HEK293 (cell line): ENCODE measurements at regions not wholly inside any gene's neighbourhood (a gene's known extent, or its start where the extent isn't known, plus 50 kb on each side); places are given as distances from the start of the nearest gene placed in this dataset.

Source experiments
- CTCF ChIA-PET: fragments of 350-600 bp; formaldehyde crosslinking; extraction: SDS; loops from one replicate; lab custom pipeline; 2021; ENCODE audit warnings: antibody characterized with exemption; lab: Yijun Ruan, JAX
- POLR2A ChIA-PET: fragments of 300-600 bp; formaldehyde crosslinking; extraction: SDS; loops from one replicate; lab custom pipeline; 2020; ENCODE audit warnings: antibody characterized with exemption, inconsistent platforms; lab: Yijun Ruan, JAX
- H3K27ac ChIP-seq: fragments of 200-500 bp; sonication (Bioruptor generic); 2 replicates; pipeline ENCODE4 v1.5.1; 2014; ENCODE audit warnings: low read depth, low read length, control low read depth, inconsistent platforms; ENCODE audit errors: extremely low read depth
- H3K36me3 ChIP-seq, 2 experiments: fragments of 200-500 bp in 1 of 2; sonication (Bioruptor generic) in 1 of 2; 1 replicate in 1 of 2; 2 replicates in 1 of 2; pipeline ENCODE4 v1.5.1; 2014 to 2017; ENCODE audit warnings: inconsistent platforms in 2 of 2, low read length in 2 of 2; ENCODE audit not compliant: control insufficient read depth in 2 of 2, insufficient read depth in 1 of 2
- H3K4me1 ChIP-seq: fragments of 200-500 bp; sonication (Bioruptor generic); 2 replicates; pipeline ENCODE4 v1.5.1; 2014; ENCODE audit warnings: mild to moderate bottlenecking, low read length, inconsistent platforms; ENCODE audit not compliant: control insufficient read depth, insufficient read depth
- H3K4me3 ChIP-seq: 2 replicates; pipeline ENCODE4 v1.5.1; 2011; ENCODE audit warnings: low read depth, mild to moderate bottlenecking, control low read depth, low read length, moderate library complexity
- H3K9me3 ChIP-seq: fragments of 200-500 bp; sonication (Bioruptor generic); 2 replicates; pipeline ENCODE4 v1.5.1; 2014; ENCODE audit warnings: low read depth, low read length, inconsistent platforms; ENCODE audit not compliant: control insufficient read depth, insufficient read depth
- GLI2 ChIP-seq: fragments of 450-650 bp; formaldehyde crosslinking; IDR thresholded peaks from 2 replicates; pipeline ENCODE4; 2017; ENCODE audit warnings: missing biosample characterization, missing genetic modification characterization, low read depth, borderline replicate concordance
- HOXA7 ChIP-seq: sonication (generic); formaldehyde crosslinking; IDR thresholded peaks from 2 replicates; pipeline ENCODE4 v1.8.1; 2022; ENCODE audit warnings: missing genetic modification reagents, borderline replicate concordance
- KLF1 ChIP-seq: fragments of 450-650 bp; formaldehyde crosslinking; IDR thresholded peaks from 2 replicates; pipeline ENCODE4 v1.5.1; 2016; ENCODE audit warnings: missing biosample characterization, missing genetic modification characterization
- MEIS1 ChIP-seq: sonication (generic); formaldehyde crosslinking; IDR thresholded peaks from 2 replicates; pipeline ENCODE4 v1.8.1; 2022; ENCODE audit warnings: missing genetic modification reagents, mild to moderate bottlenecking, borderline replicate concordance
- SP7 ChIP-seq: fragments of 450-650 bp; formaldehyde crosslinking; IDR thresholded peaks from 2 replicates; pipeline ENCODE4 v1.5.1; 2016; ENCODE audit warnings: missing biosample characterization, missing genetic modification characterization
- ZNF10 ChIP-seq: fragments of 450-650 bp; formaldehyde crosslinking; IDR thresholded peaks from 2 replicates; pipeline ENCODE4 v1.5.1; 2017; ENCODE audit warnings: missing biosample characterization, missing genetic modification characterization
- ZNF138 ChIP-seq: fragments of 450-650 bp; formaldehyde crosslinking; IDR thresholded peaks from 2 replicates; pipeline ENCODE4 v1.5.1; 2016; ENCODE audit warnings: missing biosample characterization, missing genetic modification characterization, borderline replicate concordance
- ZNF514 ChIP-seq: fragments of 450-650 bp; formaldehyde crosslinking; IDR thresholded peaks from 2 replicates; pipeline ENCODE4 v1.5.1; 2016; ENCODE audit warnings: missing biosample characterization, missing genetic modification characterization
- ZNF654 ChIP-seq: fragments of 450-650 bp; formaldehyde crosslinking; IDR thresholded peaks from 2 replicates; pipeline ENCODE4 v1.5.1; 2016; ENCODE audit warnings: low read depth, missing biosample characterization, missing genetic modification characterization
- ZNF76 ChIP-seq: fragments of 450-650 bp; formaldehyde crosslinking; IDR thresholded peaks from 2 replicates; pipeline ENCODE4; 2016; ENCODE audit warnings: low read depth, missing biosample characterization, missing genetic modification characterization, borderline replicate concordance
- ZNF792 ChIP-seq: fragments of 450-650 bp; formaldehyde crosslinking; IDR thresholded peaks from 2 replicates; pipeline ENCODE4 v1.5.1; 2016; ENCODE audit warnings: missing biosample characterization, missing genetic modification characterization
- TF ChIP-seq, protein P1 (sequence below): fragments of 450-650 bp; formaldehyde crosslinking; IDR thresholded peaks from 2 replicates; pipeline ENCODE4 v1.5.1; 2016; ENCODE audit warnings: missing biosample characterization, missing genetic modification characterization
- TF ChIP-seq, protein P2 (sequence below): fragments of 450-650 bp; formaldehyde crosslinking; IDR thresholded peaks from 2 replicates; pipeline ENCODE4 v1.5.1; 2017; ENCODE audit warnings: missing biosample characterization, missing genetic modification characterization
- TF ChIP-seq, protein P3 (sequence below): fragments of 450-650 bp; formaldehyde crosslinking; IDR thresholded peaks from 2 replicates; pipeline ENCODE4 v1.5.1; 2016; ENCODE audit warnings: missing biosample characterization, missing genetic modification characterization
- TF ChIP-seq, protein P4 (sequence below): fragments of 450-650 bp; formaldehyde crosslinking; IDR thresholded peaks from 2 replicates; pipeline ENCODE4 v1.5.1; 2016; ENCODE audit warnings: missing biosample characterization, missing genetic modification characterization

DNA sequence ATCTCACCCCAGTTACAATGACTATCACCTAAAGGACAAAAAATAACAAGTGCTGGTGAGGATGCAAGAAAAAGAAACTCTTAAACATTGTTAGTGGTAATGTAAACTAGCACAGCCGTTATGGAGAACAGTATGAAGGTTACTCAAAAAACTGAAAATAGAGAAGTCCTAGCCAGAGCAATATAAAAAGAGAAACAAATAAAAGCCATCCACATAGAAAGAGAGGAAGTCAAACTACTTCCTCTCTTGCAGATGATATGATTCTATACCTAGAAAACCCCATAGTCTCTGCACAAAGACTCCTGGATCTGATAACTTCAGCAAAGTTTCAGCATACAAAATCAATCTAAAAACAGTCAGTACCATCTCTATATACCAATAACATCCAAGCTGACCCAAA, 221.5 kb upstream of the FAM174A start:
- POLR2A ChIA-PET = no interaction called here
- Histone ChIP-seq H3K4me3 (no peak overlapping the region), H3K27ac (no peak overlapping the region), H3K36me3 (no peaks in the 10 kb centered on the region), H3K9me3 (no peaks in the 10 kb centered on the region), H3K4me1 (no peaks in the 10 kb centered on the region)
- CTCF ChIA-PET = no interaction called here
- TF ChIP-seq HOXA7 (CRISPR knock-in tag) = no peak
- TF ChIP-seq ZNF138 (tag by site-specific recombination) = no peak
- TF ChIP-seq MEIS1 = no peak
- no peak for TF ChIP-seq ZNF76
- TF ChIP-seq GLI2 (tag by site-specific recombination) = no peak
- no peak for TF ChIP-seq ZNF10
- no peak for TF ChIP-seq SP7 (tag by site-specific recombination)

DNA sequence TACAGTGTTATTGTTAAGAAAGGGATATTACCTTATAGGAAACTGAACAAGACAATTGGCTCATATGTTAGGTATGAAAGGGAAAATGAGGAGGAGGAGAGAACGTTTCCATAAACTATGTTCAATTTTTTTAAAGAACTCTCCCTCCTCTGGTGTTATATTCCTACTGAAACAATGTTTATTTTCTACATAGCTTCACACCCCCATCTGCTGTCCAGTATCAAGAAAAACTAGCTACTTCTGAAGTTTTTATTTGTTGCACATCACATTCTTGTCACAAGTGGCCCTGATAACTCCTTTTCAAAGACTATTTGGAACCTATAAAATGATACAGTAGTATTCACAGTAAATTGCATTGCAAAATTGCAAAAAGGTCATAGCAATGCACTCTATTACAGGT, 223.4 kb upstream of the FAM174A start:
- POLR2A ChIA-PET = no interaction called here
- TF ChIP-seq, protein P1, sequence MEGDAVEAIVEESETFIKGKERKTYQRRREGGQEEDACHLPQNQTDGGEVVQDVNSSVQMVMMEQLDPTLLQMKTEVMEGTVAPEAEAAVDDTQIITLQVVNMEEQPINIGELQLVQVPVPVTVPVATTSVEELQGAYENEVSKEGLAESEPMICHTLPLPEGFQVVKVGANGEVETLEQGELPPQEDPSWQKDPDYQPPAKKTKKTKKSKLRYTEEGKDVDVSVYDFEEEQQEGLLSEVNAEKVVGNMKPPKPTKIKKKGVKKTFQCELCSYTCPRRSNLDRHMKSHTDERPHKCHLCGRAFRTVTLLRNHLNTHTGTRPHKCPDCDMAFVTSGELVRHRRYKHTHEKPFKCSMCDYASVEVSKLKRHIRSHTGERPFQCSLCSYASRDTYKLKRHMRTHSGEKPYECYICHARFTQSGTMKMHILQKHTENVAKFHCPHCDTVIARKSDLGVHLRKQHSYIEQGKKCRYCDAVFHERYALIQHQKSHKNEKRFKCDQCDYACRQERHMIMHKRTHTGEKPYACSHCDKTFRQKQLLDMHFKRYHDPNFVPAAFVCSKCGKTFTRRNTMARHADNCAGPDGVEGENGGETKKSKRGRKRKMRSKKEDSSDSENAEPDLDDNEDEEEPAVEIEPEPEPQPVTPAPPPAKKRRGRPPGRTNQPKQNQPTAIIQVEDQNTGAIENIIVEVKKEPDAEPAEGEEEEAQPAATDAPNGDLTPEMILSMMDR = peak; percentile 25; the same call in 1 of the 2 replicates
- TF ChIP-seq HOXA7 (CRISPR knock-in tag) (no peak), ZNF654 (peak; percentile 8; the same call in 1 of the 2 replicates)
- TF ChIP-seq, all 188 proteins: peak for 2
- Histone ChIP-seq H3K4me1 (no peaks in the 10 kb centered on the region), H3K4me3 (no peak overlapping the region), H3K27ac (no peak overlapping the region), H3K36me3 (no peaks in the 10 kb centered on the region), H3K9me3 (no peaks in the 10 kb centered on the region)
- CTCF ChIA-PET = interaction anchor here (1.0 kb wide), 1 partner anchor 124 kb away, joined by 3 read pairs; no protein-coding TSS in a partner anchor

DNA sequence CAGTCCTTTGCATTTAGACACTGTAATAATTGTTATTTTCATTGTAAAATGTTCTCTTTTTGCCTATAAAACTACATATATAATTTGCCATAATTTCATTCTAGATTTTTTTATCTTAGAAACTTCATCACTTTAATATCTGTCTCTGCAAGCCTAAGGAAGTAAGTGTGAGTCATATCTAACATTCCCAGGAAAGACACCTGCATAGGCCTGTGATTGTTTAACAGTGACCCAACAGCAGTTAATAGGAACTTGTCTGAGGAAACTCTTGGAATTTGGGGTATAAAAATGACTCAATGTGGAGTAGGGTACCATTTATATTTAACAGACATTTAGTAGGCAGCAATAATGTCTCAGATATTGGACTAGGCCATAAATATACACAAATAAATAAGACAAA, 229.2 kb upstream of the FAM174A start:
- no peaks in the 10 kb centered on the region for H3K36me3 ChIP-seq
- ChIA-PET POLR2A (no interaction called here), CTCF (no interaction called here)
- no peaks in the 10 kb centered on the region for H3K4me1 ChIP-seq
- H3K27ac ChIP-seq = no peak overlapping the region
- no peak for TF ChIP-seq ZNF792 (tag by site-specific recombination)
- TF ChIP-seq, protein P2, sequence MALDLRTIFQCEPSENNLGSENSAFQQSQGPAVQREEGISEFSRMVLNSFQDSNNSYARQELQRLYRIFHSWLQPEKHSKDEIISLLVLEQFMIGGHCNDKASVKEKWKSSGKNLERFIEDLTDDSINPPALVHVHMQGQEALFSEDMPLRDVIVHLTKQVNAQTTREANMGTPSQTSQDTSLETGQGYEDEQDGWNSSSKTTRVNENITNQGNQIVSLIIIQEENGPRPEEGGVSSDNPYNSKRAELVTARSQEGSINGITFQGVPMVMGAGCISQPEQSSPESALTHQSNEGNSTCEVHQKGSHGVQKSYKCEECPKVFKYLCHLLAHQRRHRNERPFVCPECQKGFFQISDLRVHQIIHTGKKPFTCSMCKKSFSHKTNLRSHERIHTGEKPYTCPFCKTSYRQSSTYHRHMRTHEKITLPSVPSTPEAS = no peak
- no peak for TF ChIP-seq ZNF514 (tag by site-specific recombination)
- TF ChIP-seq KLF1 (tag by site-specific recombination) = no peak
- TF ChIP-seq, protein P3, sequence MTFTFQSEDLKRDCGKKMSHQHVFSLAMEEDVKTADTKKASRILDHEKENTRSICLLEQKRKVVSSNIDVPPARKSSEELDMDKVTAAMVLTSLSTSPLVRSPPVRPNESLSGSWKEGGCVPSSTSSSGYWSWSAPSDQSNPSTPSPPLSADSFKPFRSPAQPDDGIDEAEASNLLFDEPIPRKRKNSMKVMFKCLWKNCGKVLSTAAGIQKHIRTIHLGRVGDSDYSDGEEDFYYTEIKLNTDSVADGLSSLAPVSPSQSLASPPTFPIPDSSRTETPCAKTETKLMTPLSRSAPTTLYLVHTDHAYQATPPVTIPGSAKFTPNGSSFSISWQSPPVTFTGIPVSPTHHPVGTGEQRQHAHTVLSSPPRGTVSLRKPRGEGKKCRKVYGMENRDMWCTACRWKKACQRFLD (tag by site-specific recombination) = no peak
- TF ChIP-seq, protein P4, sequence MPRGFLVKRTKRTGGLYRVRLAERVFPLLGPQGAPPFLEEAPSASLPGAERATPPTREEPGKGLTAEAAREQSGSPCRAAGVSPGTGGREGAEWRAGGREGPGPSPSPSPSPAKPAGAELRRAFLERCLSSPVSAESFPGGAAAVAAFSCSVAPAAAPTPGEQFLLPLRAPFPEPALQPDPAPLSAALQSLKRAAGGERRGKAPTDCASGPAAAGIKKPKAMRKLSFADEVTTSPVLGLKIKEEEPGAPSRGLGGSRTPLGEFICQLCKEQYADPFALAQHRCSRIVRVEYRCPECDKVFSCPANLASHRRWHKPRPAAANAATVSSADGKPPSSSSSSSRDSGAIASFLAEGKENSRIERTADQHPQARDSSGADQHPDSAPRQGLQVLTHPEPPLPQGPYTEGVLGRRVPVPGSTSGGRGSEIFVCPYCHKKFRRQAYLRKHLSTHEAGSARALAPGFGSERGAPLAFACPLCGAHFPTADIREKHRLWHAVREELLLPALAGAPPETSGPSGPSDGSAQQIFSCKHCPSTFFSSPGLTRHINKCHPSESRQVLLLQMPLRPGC (tag by site-specific recombination) = no peak
- TF ChIP-seq SP7 (tag by site-specific recombination) = no peak
- H3K4me3 ChIP-seq = no peak overlapping the region
- H3K9me3 ChIP-seq = no peaks in the 10 kb centered on the region
